ENCODE measurements at regions not wholly inside any gene's neighbourhood (a gene's known extent, or its start where the extent isn't known, plus 50 kb on each side); places are given as distances from the start of the nearest gene placed in this dataset.
"Not testable (repeated sequence)": the region's sequence is repeated elsewhere in the genome, so short reads cannot be mapped to it uniquely, and the experiment has no call there.

- not testable (repeated sequence) for H3K9ac ChIP-seq (ENCODE audit: low read depth, low read length); H3K9me3 ChIP-seq (ENCODE audit: control insufficient read depth, insufficient read depth, low read length); H3K36me3 ChIP-seq (ENCODE audit: control insufficient read depth, insufficient read depth, low read length); H3K27me3 ChIP-seq (ENCODE audit: control insufficient read depth, insufficient read depth, low read length); H3K4me3 ChIP-seq (ENCODE audit: low read depth, low read length)
- peaks cover 16% of the 10 kb centered on the region for H3K4me1 ChIP-seq (ENCODE audit: control insufficient read depth, insufficient read depth, low read length)
Observed at GRCh38 chr2:154583274-154583673, 115.2 kb upstream of the KCNJ3 start.

- H3K9me3 ChIP-seq (ENCODE audit: control insufficient read depth, insufficient read depth, low read length) = no peaks in the 10 kb centered on the region
- H3K27me3 ChIP-seq (ENCODE audit: control insufficient read depth, insufficient read depth, low read length) = no peaks in the 10 kb centered on the region
- H3K4me1 ChIP-seq (ENCODE audit: control insufficient read depth, insufficient read depth, low read length) = peaks cover 44% of the 10 kb centered on the region
- H3K4me3 ChIP-seq (ENCODE audit: low read depth, low read length) = no peak overlapping the region
- no peak overlapping the region for H3K9ac ChIP-seq (ENCODE audit: low read depth, low read length)
- H3K36me3 ChIP-seq (ENCODE audit: control insufficient read depth, insufficient read depth, low read length) = no peaks in the 10 kb centered on the region
Observed at GRCh38 chr2:154587739-154588138, 110.8 kb upstream of the KCNJ3 start.

DNA sequence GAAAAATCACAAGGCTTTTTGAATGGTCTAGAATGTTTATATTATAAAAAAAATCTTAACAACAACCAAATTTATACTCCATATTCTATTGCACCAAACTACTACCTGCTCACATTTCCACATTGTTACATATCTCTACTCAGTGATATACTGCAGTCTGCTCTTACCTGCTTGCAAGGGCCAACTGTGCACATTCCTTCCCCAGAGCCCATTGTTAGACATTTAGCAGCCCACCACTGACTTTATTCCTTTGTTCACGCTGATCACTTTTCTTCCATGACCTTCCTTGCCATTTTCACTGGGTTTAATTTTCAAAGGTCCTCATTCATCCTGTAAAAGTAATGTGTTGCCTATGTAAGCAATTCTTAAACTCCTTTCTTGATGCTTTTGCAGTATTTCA, 109.7 kb upstream of the KCNJ3 start:
- H3K9me3 ChIP-seq (ENCODE audit: control insufficient read depth, insufficient read depth, low read length) = no peaks in the 10 kb centered on the region
- no peaks in the 10 kb centered on the region for H3K36me3 ChIP-seq (ENCODE audit: control insufficient read depth, insufficient read depth, low read length)
- no peak overlapping the region for H3K9ac ChIP-seq (ENCODE audit: low read depth, low read length)

DNA sequence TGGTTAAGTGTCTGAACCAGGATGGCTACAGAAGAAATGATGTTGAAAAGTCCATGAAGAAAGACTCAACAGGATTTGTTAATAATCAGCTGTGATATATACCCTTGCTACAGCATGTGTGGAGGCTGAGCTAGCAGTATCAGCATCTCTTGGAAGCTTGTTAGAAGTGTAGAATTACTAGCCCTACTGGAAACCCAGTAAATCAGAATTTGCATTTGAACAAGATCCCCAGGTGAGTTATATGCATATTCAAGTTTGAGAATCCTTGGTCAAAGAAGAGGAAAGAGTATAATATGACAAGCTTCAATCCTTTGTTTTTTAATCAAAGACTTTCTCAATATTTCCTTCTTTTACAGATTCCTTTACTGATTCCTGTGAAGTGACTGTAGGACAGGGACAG, 109.0 kb upstream of the KCNJ3 start:
- H3K27me3 ChIP-seq (ENCODE audit: control insufficient read depth, insufficient read depth, low read length) = no peaks in the 10 kb centered on the region
- H3K4me1 ChIP-seq (ENCODE audit: control insufficient read depth, insufficient read depth, low read length) = peaks cover 46% of the 10 kb centered on the region
- no peak overlapping the region for H3K9ac ChIP-seq (ENCODE audit: low read depth, low read length)
- peak overlapping the region; percentile 9 for H3K4me3 ChIP-seq (ENCODE audit: low read depth, low read length)
- no peaks in the 10 kb centered on the region for H3K9me3 ChIP-seq (ENCODE audit: control insufficient read depth, insufficient read depth, low read length)
- H3K36me3 ChIP-seq (ENCODE audit: control insufficient read depth, insufficient read depth, low read length) = no peaks in the 10 kb centered on the region

More for the DNA sequence above, 109.7 kb upstream of the KCNJ3 start:
- Histone ChIP-seq H3K4me3 (ENCODE audit: low read depth, low read length) (no peak overlapping the region), H3K27me3 (ENCODE audit: control insufficient read depth, insufficient read depth, low read length) (no peaks in the 10 kb centered on the region), H3K4me1 (ENCODE audit: control insufficient read depth, insufficient read depth, low read length) (peaks cover 46% of the 10 kb centered on the region)

GRCh38 chr2:154591294-154591820, 107.1 kb upstream of the KCNJ3 start:
- no peaks in the 10 kb centered on the region for H3K27me3 ChIP-seq (ENCODE audit: control insufficient read depth, insufficient read depth, low read length)
- no peaks in the 10 kb centered on the region for H3K9me3 ChIP-seq (ENCODE audit: control insufficient read depth, insufficient read depth, low read length)
- no peak overlapping the region for H3K4me3 ChIP-seq (ENCODE audit: low read depth, low read length)
- H3K4me1 ChIP-seq (ENCODE audit: control insufficient read depth, insufficient read depth, low read length) = peaks cover 46% of the 10 kb centered on the region
- no peak overlapping the region for H3K9ac ChIP-seq (ENCODE audit: low read depth, low read length)
- H3K36me3 ChIP-seq (ENCODE audit: control insufficient read depth, insufficient read depth, low read length) = no peaks in the 10 kb centered on the region

- Histone ChIP-seq H3K9me3 (ENCODE audit: control insufficient read depth, insufficient read depth, low read length) (no peaks in the 10 kb centered on the region), H3K9ac (ENCODE audit: low read depth, low read length) (no peak overlapping the region), H3K4me3 (ENCODE audit: low read depth, low read length) (no peak overlapping the region), H3K27me3 (ENCODE audit: control insufficient read depth, insufficient read depth, low read length) (no peaks in the 10 kb centered on the region), H3K4me1 (ENCODE audit: control insufficient read depth, insufficient read depth, low read length) (no peaks in the 10 kb centered on the region), H3K36me3 (ENCODE audit: control insufficient read depth, insufficient read depth, low read length) (no peaks in the 10 kb centered on the region)
Observed at GRCh38 chr2:154599189-154599588, 99.3 kb upstream of the KCNJ3 start.

- Histone ChIP-seq H3K27me3 (ENCODE audit: control insufficient read depth, insufficient read depth, low read length) (no peaks in the 10 kb centered on the region), H3K4me1 (ENCODE audit: control insufficient read depth, insufficient read depth, low read length) (no peaks in the 10 kb centered on the region), H3K4me3 (ENCODE audit: low read depth, low read length) (no peak overlapping the region), H3K9me3 (ENCODE audit: control insufficient read depth, insufficient read depth, low read length) (no peaks in the 10 kb centered on the region), H3K9ac (ENCODE audit: low read depth, low read length) (no peak overlapping the region), H3K36me3 (ENCODE audit: control insufficient read depth, insufficient read depth, low read length) (no peaks in the 10 kb centered on the region)
Observed at GRCh38 chr2:154600927-154601494, 97.5 kb upstream of the KCNJ3 start.

- H3K9ac ChIP-seq (ENCODE audit: low read depth, low read length) = no peak overlapping the region
- H3K4me3 ChIP-seq (ENCODE audit: low read depth, low read length) = no peak overlapping the region
- H3K9me3 ChIP-seq (ENCODE audit: control insufficient read depth, insufficient read depth, low read length) = no peaks in the 10 kb centered on the region
- no peaks in the 10 kb centered on the region for H3K4me1 ChIP-seq (ENCODE audit: control insufficient read depth, insufficient read depth, low read length)
- no peaks in the 10 kb centered on the region for H3K36me3 ChIP-seq (ENCODE audit: control insufficient read depth, insufficient read depth, low read length)
- no peaks in the 10 kb centered on the region for H3K27me3 ChIP-seq (ENCODE audit: control insufficient read depth, insufficient read depth, low read length)
Observed at GRCh38 chr2:154603682-154604081, 94.8 kb upstream of the KCNJ3 start.

- Histone ChIP-seq H3K9ac (ENCODE audit: low read depth, low read length) (no peak overlapping the region), H3K27me3 (ENCODE audit: control insufficient read depth, insufficient read depth, low read length) (no peaks in the 10 kb centered on the region), H3K4me3 (ENCODE audit: low read depth, low read length) (no peak overlapping the region), H3K36me3 (ENCODE audit: control insufficient read depth, insufficient read depth, low read length) (no peaks in the 10 kb centered on the region), H3K4me1 (ENCODE audit: control insufficient read depth, insufficient read depth, low read length) (no peaks in the 10 kb centered on the region), H3K9me3 (ENCODE audit: control insufficient read depth, insufficient read depth, low read length) (no peaks in the 10 kb centered on the region)
Observed at GRCh38 chr2:154608438-154608837, 90.1 kb upstream of the KCNJ3 start.

DNA sequence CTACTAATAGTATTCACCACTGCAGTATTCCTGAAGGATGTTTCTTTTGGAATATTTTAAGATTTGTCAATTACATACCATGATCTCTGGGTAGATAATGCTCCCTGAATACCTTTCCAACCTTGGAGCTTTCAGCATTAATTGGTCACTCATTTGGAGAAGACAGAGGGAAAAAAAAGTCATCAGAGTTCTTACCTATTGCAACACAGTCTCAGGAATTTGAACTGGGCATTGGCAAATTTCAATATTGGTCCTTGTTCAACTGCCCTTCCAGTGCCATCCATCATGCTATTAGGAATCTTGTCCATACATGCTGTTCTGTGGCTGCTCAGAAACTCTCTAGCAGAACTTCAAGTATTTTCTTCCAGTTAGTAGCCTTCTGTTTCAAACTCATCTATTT, 83.6 kb upstream of the KCNJ3 start:
- H3K4me3 ChIP-seq (ENCODE audit: low read depth, low read length) = no peak overlapping the region
- H3K27me3 ChIP-seq (ENCODE audit: control insufficient read depth, insufficient read depth, low read length) = no peaks in the 10 kb centered on the region
- no peak overlapping the region for H3K9ac ChIP-seq (ENCODE audit: low read depth, low read length)
- no peaks in the 10 kb centered on the region for H3K4me1 ChIP-seq (ENCODE audit: control insufficient read depth, insufficient read depth, low read length)
- H3K9me3 ChIP-seq (ENCODE audit: control insufficient read depth, insufficient read depth, low read length) = no peaks in the 10 kb centered on the region
- no peaks in the 10 kb centered on the region for H3K36me3 ChIP-seq (ENCODE audit: control insufficient read depth, insufficient read depth, low read length)

DNA sequence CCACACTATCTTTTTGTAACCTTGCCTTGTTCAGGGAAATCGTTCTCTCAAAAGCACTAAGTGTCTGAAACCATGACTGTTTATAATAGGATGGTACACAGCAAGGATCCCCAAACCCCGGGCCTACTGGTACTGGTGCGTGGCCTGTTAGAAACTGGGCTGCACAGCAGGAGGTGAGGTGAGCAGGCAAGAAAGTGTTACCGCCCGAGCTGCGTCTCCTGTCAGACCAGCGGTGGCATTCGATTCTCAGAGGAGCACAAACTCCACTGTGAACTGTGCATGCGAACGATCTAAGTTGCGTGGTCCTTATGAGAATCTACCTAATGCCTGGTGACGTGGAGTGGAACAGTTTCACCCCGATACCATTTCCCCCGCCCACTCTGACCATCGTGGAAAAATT, 81.8 kb upstream of the KCNJ3 start:
- Histone ChIP-seq H3K36me3 (ENCODE audit: control insufficient read depth, insufficient read depth, low read length) (no peaks in the 10 kb centered on the region), H3K4me1 (ENCODE audit: control insufficient read depth, insufficient read depth, low read length) (peaks cover 5% of the 10 kb centered on the region), H3K9me3 (ENCODE audit: control insufficient read depth, insufficient read depth, low read length) (no peaks in the 10 kb centered on the region), H3K27me3 (ENCODE audit: control insufficient read depth, insufficient read depth, low read length) (no peaks in the 10 kb centered on the region), H3K4me3 (ENCODE audit: low read depth, low read length) (no peak overlapping the region), H3K9ac (ENCODE audit: low read depth, low read length) (no peak overlapping the region)

DNA sequence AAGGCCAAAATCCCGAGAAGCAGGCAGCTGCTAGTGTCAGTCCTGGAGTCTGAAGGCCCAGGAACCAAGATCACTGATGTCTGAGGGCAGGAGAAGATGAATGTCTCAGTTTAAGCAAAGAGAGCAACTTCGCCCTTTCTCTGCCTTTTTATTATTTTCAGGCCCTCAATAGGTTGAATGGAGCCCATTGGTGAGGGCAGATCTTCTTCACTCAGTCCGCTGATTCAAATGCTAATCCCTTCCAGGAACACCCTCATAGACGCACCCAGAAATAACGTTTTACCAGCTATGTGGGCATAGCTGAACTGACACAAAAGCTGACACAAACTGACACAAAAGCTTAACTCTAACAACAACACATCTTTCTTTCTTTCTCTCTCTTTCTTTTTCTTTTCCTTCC, 78.0 kb upstream of the KCNJ3 start:
- Histone ChIP-seq H3K9me3 (ENCODE audit: control insufficient read depth, insufficient read depth, low read length) (no peaks in the 10 kb centered on the region), H3K4me3 (ENCODE audit: low read depth, low read length) (no peak overlapping the region), H3K27me3 (ENCODE audit: control insufficient read depth, insufficient read depth, low read length) (no peaks in the 10 kb centered on the region), H3K9ac (ENCODE audit: low read depth, low read length) (no peak overlapping the region), H3K36me3 (ENCODE audit: control insufficient read depth, insufficient read depth, low read length) (no peaks in the 10 kb centered on the region), H3K4me1 (ENCODE audit: control insufficient read depth, insufficient read depth, low read length) (peaks cover 5% of the 10 kb centered on the region)

All from iPS-15b (cell line).